NCI-H82 treated with DMSO at 0.1 percent for 48 hours (cell line): ENCODE measurements at regions not wholly inside any gene's neighbourhood (a gene's known extent, or its start where the extent isn't known, plus 50 kb on each side); places are given as distances from the start of the nearest gene placed in this dataset.

Experiments
- DNase-seq: peaks from one replicate; lab custom pipeline; 2025; ENCODE audit not compliant: unreplicated experiment; lab: John Stamatoyannopoulos, UW

DNA sequence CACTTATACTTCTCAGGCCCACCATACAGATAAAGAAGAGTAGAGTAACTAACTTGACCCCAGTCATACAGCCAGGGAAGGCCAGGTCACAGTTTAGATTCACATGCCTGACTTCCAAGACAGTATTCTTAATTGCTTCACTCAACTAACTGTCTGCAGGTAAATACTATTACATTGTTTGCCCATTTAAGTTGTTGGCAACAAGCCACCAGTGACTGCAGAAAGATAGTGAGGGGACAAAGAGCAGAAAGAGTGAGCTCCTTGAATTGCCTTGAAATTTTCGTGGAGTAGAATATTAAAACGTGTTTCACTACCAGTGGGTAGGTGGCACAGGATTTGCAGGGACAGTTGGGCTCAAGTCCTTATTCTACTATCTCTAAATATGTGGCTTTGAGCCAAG is 146.3 kb upstream of the RMST start:
- DNase-seq = no peak

DNA sequence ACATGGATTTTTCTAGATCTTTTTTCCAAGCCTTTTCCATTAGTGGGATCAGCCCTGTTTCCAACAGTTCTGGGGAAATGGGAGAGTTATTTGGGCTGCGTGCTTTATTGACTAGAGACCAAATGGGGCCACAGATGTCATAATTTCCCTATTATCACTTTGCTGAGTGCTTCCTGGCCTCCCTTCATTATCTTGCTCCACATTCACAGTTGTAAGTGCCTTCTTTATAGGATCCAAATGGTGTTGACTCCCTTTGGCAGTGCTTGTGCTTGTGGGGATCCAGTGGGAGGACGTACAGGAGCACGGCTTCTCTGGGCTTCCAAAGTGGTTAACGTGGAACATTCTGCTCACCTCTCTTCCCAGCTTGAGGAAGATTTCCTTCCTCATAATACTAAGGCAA is 141.0 kb upstream of the RMST start:
- no peak for DNase-seq

DNA sequence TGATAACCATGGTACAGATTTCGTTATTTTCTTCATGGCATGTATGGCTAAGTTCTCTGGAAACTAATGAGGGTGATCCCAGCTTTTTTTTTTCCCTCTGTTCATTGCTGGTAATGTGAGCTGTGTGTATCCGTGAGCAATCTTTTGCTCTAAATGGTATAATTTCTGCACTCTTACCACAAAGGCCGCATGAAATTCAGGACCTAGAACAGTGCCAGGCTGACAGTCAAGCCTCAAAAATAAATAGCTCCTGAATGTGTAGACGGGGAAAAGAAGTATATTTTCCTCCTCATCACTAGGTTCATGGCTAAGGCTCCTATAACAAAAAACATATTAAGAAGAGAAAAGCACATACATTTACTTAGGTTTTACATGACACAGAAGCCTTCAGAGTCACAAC is 140.2 kb upstream of the RMST start:
- no peak for DNase-seq

DNA sequence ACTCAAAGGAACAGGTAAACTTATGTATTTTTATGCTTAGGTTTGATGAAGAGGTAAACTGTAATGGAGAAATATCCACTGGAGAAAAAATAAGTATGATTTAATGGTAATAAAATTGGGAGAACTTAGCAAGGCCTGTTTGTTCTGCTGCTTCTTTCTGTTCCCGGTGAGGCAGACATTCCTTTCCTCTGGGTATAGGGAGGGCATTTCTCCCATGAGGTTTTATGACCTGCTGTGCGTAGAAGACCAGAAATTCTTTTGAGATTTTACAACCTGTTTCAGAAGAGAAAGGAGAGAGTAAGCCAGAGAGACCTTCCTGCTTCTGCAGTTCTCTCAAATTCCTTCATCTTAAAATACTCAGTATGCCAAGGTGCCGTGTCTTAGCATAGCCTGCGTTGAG is 139.4 kb upstream of the RMST start:
- DNase-seq = no peak

DNA sequence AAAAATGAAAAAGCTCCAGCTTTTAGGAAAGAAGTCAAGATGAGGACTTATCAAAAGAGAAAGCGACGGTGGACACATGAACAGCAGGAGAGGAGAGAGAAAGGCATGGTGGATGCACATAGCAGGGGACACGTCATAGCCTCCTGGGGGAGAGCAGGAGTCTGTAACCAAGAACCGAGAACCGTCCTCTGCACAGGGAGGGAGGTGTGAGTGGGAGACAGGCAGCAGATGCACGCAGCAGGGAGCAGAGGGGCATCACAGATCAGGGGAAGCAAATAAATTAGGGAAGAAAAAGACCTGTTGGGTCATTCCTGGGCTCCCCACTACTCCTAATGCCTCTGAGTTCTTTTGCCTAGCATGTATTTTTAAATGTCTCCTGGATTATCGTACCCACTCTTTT is 138.1 kb upstream of the RMST start:
- DNase-seq = no peak

DNA sequence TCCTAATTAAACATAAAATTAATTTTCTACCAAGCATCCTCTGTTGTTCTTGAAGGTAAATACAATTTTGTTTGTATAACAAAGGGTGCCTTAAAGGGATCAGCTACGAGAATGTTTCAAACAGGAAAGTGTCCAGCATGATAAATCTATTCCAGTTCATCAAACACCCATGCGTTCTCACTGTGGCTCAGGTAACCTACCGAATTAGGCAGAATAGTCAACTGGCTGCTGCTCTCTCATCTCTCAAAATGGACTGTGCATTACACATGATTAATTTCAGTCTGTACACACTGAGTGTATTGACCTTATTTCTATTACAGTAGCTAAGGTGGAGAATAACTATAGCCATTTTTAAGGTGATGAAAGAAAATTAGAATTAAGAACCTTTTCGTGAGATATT is 127.5 kb upstream of the RMST start:
- no peak for DNase-seq

DNA sequence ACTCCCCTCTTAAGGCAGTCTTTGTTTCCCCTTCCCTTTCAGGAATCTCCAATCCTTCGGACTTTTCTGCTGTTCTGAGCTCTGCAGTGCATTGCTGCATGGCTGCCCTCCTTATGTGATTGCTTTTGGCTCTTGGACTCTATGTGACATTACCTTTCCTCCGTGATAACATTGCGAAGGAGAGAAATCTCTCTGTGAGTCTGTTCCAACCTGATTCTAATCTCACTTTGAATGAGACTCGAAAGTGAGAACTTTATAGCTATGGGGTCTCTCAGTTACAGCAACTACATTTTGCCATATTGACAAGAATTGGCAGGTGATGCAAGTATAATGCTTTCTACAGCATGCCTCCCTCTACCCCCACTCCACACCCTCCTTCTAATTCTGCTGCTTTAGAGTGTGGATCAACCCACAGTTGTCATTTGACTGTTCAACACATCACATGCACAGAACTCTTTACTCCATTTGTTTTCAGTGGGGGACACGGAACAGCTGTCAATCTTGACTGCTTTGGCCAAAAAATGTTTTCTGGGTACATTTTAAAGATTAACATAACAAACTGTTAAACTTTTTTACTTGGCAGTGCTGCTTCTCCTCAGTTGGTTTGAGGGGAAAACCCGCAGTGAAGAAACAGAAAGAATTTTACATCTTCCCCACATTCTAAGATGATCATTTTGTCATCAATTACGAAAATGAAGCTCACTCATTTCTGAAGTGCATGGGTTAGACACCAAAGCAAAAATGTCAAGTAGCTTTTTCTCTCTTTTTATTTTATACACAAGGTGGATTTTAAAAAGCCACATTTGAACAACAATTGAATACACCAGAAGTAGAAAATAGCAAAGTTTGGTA is 125.5 kb upstream of the RMST start:
- DNase-seq = no peak

DNA sequence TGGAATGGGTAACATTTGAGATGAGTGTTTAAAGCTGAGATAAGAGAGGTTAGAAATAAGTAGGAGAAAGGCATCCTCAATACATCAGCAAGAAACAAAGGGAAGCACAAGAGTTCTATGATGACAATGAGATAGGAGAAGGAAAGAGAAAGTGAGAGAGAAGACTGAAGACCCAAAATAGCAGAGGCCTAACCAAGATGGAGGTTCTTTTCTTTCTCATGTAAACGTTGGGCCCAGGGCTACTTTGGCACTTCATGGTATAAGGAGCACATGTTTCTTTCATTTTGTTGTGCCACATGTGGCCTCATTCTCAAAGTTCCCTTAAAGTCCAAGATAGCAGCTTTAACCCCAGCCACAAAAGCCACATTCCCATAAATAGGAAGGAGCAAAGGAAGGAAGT is 120.5 kb upstream of the RMST start:
- no peak for DNase-seq

DNA sequence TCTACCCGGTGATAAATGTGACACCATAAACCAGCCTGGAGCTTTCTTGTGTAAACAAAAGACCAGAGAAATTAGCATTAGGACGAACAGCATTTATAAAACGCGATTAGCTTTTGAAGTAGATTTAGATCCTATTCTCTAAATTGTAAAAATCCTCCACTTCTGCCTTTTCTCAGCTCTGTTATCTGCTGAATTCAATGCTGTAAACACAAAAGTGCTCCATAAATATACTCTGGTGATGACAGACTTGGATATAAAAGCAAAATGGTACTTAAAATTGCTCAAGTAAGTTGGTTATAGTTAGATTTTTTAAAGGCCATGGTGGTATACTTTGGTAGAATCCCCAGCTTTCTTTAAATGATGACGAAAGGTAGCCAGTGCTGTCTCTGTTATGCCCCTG is 114.6 kb upstream of the RMST start:
- DNase-seq = peak; percentile 22

DNA sequence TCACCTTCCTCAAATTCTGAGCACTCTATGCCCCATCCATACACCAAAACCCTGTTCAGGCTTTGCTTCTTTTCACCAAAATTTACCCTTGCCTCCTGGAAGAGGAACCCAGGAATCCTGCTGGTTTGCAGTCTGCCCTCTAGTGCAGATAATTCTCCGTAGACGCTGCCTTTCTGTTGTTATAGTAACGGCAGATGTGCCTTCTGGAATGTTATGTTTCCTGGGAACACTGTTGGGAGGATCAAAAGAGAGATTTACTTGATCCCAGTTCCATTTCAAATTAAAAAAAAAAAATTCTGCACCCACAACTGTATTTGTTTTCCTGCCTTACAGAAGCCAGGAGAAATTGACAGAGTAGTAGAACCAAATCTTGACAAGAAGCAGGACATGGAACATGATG is 104.2 kb upstream of the RMST start:
- no peak for DNase-seq

DNA sequence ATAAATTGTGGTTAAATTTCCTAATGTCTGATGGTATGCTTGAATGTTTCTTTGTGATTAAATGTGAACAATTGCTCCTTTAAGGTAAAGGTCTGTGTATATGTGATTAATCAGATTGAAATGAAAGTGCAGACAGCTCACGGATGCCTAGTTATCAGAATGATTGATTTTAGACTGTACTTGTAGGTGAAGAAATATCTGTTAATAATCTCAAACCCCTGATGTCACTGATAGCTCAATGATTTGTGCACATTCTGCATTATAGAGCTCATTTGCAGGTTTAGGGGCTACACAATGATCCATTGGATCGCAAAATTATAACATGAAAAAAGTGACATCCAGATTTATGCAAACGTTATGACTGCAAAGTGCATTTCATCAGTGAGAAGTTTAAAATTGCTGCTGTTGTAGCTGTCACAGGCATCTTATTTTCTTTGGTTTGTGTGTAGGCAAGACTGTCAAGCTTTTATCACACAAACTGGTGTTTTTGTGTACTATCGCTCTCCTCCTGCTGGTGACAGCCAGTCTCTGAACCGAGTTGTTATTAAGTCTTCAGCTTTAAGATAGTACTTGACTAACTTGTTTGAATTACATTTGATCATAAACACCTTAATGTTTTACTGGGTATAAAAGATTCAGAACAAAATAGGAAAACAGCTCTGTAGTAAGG is 103.4 kb upstream of the RMST start:
- DNase-seq = no peak

DNA sequence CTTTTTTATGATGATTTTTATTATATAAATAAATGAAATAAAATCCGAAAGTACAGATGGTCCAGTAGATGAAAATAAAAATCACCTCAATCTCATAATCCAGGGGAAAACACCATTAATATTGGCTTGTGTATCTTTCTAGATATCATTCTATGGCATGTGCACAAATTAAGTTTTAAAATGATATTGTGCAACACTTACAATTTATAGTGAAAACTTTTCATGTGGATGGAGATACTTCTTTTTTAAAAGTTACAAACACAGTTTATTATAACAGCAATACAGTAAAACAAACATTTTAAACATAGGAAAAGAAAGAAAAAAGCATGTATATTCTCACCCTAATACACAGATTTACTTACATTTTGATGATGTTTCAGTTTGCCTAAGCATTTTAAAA is 98.9 kb upstream of the RMST start:
- no peak for DNase-seq

DNA sequence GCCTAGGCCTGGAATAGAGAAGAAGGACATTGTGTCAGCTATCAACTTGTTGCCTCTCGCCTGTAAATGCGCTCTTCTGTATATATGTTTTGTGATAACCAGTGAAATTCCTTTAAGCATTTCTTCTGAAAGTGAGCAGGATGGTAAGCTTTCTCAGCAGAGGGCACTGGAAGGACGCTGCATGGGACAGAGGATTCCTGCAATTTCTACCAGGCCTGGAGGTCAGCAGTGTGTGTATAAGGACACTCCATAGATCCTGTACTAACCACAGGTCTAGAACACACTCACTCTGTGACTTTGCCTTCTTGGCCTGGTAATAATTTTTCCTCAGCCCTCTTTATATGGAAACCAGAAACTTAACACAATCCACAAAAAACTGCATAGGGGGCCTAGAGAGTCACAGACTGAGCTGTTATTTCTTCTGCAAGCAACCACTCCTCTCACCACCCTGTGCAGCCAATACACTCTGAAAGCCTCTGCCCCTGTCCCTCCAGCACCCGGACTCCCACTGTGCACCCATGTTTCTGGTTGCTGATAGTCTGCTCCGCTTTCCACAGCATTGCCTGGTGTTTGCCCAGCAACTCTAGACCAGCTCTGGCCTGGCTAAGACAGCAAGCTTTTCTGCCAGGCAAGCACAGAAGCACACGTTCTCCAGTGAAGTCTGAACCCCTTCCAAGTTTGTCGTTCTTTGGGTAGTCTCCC is 94.0 kb upstream of the RMST start:
- DNase-seq = no peak

DNA sequence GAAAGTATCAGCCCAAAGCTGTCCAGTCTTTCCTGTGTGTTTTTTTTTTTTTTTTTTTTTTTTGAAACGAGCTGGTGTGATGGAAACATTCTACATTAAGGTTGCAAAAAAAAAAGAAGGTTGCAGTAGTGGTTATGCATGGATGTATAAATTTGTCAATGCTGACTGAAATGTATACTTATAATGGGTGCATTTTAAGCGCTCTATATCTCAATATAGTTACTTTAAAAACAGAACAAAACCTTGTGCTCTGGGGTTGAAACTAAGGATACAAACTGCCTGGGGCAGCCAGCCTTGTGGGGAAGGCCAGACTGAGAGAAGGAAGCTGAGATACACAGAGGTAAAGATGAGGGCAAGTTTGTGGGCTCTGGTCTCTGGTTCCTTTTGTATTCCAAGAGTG is 87.3 kb upstream of the RMST start:
- DNase-seq = no peak

DNA sequence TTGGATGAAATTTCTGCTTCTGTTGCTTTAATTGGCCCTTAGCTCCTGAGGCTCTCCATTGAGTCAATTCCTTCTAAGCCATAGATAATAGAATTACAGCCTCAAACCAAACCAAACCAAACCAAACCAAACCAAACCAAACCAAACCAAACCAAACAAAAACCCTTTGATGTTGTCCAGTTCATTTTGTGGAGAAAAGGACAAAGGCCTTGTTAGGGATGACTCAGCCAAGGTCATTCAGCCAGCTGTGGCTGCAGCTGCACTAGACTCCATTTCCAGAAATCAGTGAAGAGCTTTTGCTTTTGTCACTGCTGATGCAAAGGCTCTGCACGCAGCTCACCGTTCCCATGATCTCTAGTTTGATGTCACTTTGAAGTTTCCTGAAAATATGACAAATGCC is 82.2 kb upstream of the RMST start:
- DNase-seq = no peak

DNA sequence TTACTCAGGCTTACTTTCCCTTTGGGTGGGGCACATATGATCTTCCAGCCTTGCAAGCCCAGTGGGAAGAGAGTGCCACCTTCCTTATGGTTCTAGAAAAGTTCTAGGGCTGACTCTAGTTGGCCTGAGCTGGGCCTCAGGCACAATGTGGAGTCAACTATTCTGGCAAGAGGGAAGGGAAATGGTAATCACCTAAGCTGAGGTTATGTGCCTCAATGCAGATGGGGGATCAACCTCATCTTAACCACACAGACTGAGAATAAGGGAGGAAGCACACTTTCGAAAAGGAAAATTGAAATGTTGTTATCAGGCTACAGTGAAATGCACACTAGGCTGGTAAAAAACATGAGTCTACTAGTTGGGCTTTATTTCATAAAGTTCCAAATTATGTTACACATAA is 77.5 kb upstream of the RMST start:
- no peak for DNase-seq

DNA sequence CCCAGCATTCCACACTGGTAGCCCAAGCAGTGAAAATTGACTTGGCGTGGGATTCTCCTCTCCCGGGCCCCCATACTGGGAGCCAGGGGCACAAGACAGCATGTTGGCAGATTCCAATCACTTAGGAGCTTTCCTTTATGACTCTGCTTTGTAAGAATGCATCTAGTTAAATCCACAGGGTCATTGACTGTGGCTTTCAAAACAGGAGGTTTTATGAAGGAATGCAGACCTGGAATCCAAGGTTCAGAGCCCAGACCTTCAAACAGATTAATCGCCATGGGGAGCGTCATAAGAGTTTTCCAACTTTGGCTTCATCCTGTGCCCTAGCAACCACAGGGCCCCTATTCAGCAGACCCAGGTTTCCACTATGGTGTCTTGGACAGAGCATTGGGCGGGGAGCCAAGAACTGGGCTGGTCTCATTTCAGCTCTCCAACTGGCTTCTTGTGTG is 76.4 kb upstream of the RMST start:
- DNase-seq = no peak

DNA sequence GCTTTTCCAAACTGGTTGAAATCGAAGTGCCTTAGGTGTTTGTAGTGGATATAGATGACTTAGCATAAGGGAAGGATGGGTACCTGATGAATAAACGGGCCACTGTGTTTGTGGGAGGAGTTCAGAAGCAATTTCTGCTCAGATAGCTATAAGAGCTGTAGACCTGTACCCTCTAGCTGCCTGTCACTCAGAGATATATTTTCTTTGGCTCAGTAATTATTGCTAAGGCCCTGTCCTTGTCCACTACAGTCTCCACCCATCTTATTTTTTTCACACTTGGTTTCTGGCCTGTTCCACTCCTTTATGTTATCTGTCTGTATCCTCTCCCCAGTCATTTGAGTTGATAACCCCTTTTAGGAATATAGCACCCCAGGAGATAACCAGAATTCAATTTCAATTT is 74.8 kb upstream of the RMST start:
- DNase-seq = no peak

DNA sequence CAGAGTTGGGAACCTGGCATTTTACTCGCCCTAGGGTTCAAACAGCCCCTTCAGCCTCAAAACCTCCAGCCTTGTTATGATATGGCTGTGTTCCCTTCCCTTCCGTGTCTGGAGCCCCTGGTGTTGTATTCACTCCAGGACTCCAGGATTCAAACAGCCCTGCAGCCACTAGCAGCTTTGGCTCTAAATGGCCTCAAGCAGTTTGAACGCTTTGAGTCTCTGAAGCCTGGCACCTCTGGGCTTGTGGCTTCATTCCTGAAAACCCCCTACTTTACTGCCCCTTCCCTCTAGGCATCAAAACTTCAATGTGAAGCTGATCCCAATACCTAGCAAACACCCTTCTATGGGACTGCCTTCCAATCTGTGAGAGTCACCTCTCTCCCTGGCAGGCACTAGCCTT is 67.9 kb upstream of the RMST start:
- no peak for DNase-seq

DNA sequence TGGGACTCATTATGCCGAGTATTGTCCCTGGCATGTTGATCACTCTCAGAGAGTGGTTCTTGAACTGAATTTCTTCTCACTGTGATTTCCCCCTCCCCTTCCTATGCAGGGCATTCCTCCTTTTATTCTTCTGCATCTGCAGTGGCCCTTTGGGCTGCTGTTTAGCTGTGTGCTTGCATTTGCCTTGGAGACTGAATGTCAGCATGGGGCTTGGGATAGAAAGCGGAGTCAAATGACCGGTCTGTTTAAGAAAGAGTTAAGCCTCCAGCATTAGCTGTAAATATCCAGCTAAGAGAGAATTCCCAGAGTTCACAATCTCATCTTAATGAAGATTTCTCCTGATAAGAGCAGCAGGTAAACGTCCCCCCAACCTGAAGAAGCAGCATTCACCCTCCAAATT is 65.6 kb upstream of the RMST start:
- DNase-seq = no peak

DNA sequence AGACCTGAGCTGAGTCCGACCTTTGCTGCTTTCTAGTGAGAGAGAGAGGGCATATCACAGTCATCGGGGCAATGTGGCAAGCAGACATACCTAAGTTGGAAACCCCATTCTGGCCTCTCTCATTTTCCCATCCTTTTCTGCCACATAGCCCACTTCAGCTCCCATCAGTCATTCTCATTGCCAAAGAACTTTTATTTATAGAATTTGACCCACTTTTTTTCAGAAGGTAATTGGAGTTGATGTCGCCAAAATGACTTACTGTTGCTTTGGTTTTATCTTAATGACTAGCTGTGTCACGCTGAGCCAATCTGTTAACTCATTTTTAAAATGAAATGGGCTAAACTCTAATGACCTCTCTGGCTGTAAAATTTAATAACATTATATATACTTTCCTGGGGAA is 63.9 kb upstream of the RMST start:
- DNase-seq = no peak

DNA sequence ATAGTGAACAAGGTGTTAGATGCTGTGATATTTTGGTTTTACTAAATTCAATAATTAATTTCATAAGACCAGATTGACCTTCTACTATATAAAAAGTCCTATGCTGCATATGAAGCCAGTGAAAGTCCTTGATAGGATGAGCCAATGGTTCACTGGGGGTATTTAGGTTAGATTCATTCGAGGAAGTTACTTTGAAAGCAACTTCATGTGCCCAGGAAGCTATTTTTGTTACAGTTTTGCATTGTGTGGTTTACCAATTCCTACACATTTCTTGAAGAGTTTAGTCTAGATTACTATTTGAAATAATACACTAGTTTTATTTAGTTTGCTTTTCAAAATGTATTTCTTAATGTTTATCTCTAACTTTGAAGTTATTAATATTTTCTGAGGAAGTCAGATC is 58.5 kb upstream of the RMST start:
- DNase-seq = no peak
